PC-9 (cell line): ENCODE measurements at regions not wholly inside any gene's neighbourhood (a gene's known extent, or its start where the extent isn't known, plus 50 kb on each side); places are given as distances from the start of the nearest gene placed in this dataset.

ENCODE experiments used
- BruUV-seq: library from RNA; stranded (reverse); fragments of 400-500 nt; replicated peaks from 2 replicates; lab custom pipeline; 2021; lab: Mats Ljungman, UMichigan
- CTCF ChIA-PET: fragments of 300-600 bp; sonication (Branson Sonifier 250); formaldehyde crosslinking; loops from one replicate; lab custom pipeline; 2022; ENCODE audit warnings: antibody characterized with exemption; lab: Charles Lee
- POLR2A ChIA-PET: fragments of 300-600 bp; sonication (Branson Sonifier 250); formaldehyde crosslinking; loops from one replicate; lab custom pipeline; 2022; ENCODE audit warnings: antibody characterized with exemption; ENCODE audit not compliant: unreplicated experiment; lab: Charles Lee
- DNase-seq, 2 experiments: peaks; one replicate each; pipeline versions ENCODE4 v3.0.0 to v3.0.0-alpha.2; 2015 to 2022; ENCODE audit warnings: mixed read lengths in 1 of 2
- H2AFZ ChIP-seq: fragments of 200-600 bp; sonication (generic); 2 replicates; pipeline ENCODE4 v1.8.1; 2017; ENCODE audit warnings: antibody characterized with exemption
- H3F3A ChIP-seq: fragments of 200-600 bp; sonication (generic); 2 replicates; pipeline ENCODE4 v1.8.1; 2017; ENCODE audit warnings: antibody characterized with exemption, mild to moderate bottlenecking, low read depth; ENCODE audit not compliant: insufficient read depth
- H3K27ac ChIP-seq: fragments of 200-600 bp; sonication (generic); 2 replicates; pipeline ENCODE4 v1.6.1; 2016; ENCODE audit warnings: mixed run types
- H3K27me3 ChIP-seq: fragments of 200-600 bp; sonication (generic); 2 replicates; pipeline ENCODE4 v1.6.1; 2016; ENCODE audit warnings: low read depth, mixed run types; ENCODE audit not compliant: insufficient read depth
- H3K36me3 ChIP-seq: fragments of 200-600 bp; sonication (generic); 2 replicates; pipeline ENCODE4 v1.6.1; 2016; ENCODE audit warnings: low read depth, mixed run types
- H3K4me1 ChIP-seq: fragments of 200-600 bp; sonication (generic); replicated peaks from 2 replicates; pipeline ENCODE4 v1.6.1; 2016; ENCODE audit warnings: mixed run types; ENCODE audit not compliant: insufficient read depth
- H3K4me2 ChIP-seq: fragments of 200-600 bp; sonication (generic); 2 replicates; pipeline ENCODE4 v1.6.1; 2017; ENCODE audit warnings: mixed run types
- H3K4me3 ChIP-seq: fragments of 200-600 bp; sonication (generic); 2 replicates; pipeline ENCODE4 v1.6.1; 2016; ENCODE audit warnings: mixed run types
- H3K79me2 ChIP-seq: fragments of 200-600 bp; sonication (generic); 2 replicates; pipeline ENCODE4 v1.6.1; 2017; ENCODE audit warnings: low read depth, mixed run types
- H3K9me2 ChIP-seq: fragments of 200-600 bp; sonication (generic); 2 replicates; pipeline ENCODE4 v1.8.1; 2017; ENCODE audit warnings: mild to moderate bottlenecking; ENCODE audit not compliant: insufficient read depth
- H3K9me3 ChIP-seq: fragments of 200-600 bp; sonication (generic); 2 replicates; pipeline ENCODE4 v1.8.1; 2016; ENCODE audit warnings: low read depth; ENCODE audit not compliant: insufficient read depth
- H4K20me1 ChIP-seq: fragments of 200-600 bp; sonication (generic); 2 replicates; pipeline ENCODE4 v1.8.1; 2017; ENCODE audit not compliant: insufficient read depth
- CTCF ChIP-seq: fragments of 200-600 bp; sonication (generic); conservative IDR thresholded peaks from 2 replicates; pipeline ENCODE4 v1.6.1; 2017; ENCODE audit warnings: mixed run types, antibody characterized with exemption, mild to moderate bottlenecking, moderate library complexity
- EZH2 ChIP-seq: fragments of 200-600 bp; sonication (generic); IDR thresholded peaks from 2 replicates; pipeline ENCODE4 v1.8.0; 2017; ENCODE audit warnings: antibody characterized with exemption, low read depth
- intact Hi-C: fragments of 100-400 bp; cut with micrococcal nuclease; formaldehyde crosslinking; loops from one replicate; pipeline ENCODE4 v1.10.0; 2022; ENCODE audit not compliant: unreplicated experiment

DNA sequence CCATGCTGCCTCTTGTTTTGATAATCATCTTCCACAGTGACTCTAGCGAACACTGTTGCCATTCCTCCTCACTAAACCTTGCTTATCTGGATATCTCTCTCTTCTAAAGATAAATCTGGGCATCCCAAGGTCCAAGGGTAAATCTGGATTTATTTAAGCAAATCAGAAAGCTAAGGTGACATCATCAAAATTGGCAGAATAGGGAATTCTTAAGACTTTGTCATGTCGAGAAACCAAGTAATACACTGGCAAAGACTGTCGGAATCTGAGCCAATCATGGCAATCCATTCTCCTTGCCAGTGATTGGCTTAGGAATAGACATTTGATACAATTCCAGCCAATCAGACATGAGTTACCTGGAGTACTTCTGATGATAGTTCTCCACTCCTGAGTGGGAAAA lies 362.7 kb upstream of the PTGER4 start:
- H2AFZ ChIP-seq = no peak overlapping the region
- no peak for DNase-seq
- intact Hi-C loops = no loop called here
- H3K79me2 ChIP-seq = no peaks in the 10 kb centered on the region
- ChIA-PET CTCF (no interaction called here), POLR2A (no interaction called here)
- no peaks in the 10 kb centered on the region for H3K27me3 ChIP-seq
- H3F3A ChIP-seq = no peaks in the 10 kb centered on the region
- no TSS peak for BruUV-seq
- no peak overlapping the region for H3K27ac ChIP-seq
- H3K36me3 ChIP-seq = no peaks in the 10 kb centered on the region
- H3K9me3 ChIP-seq = 0 out of 2 replicates have a peak, but pooled peaks cover 3% of the 10 kb centered on the region
- H3K4me2 ChIP-seq = no peak overlapping the region
- no peak overlapping the region for H3K4me3 ChIP-seq
- TF ChIP-seq CTCF = no peak
- no peak for TF ChIP-seq EZH2
- H3K4me1 ChIP-seq = no peaks in the 10 kb centered on the region
- H3K9me2 ChIP-seq = no peaks in the 10 kb centered on the region
- H4K20me1 ChIP-seq = no peaks in the 10 kb centered on the region

DNA sequence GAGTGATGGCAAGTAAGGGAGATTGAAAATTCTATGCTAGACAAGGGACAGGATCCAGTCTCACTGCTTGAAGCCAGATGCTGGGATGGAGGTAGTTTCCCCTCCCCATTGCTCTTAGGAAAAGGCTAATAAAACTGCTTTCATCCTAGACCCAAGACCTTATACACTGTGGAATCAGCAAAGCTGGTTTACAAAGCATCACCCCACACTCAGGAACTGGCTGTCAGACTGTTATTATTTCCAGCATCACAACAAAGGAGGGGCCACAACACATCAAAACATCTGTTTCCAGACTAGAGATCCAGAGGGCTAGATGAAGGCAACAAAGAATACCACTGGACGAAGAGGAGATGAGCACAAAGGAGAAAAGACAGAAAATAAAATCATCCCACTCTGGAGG lies 364.6 kb upstream of the PTGER4 start:
- H3K27me3 ChIP-seq = no peaks in the 10 kb centered on the region
- no peaks in the 10 kb centered on the region for H4K20me1 ChIP-seq
- no peaks in the 10 kb centered on the region for H3K4me1 ChIP-seq
- H3K4me2 ChIP-seq = no peak overlapping the region
- no peaks in the 10 kb centered on the region for H3K9me2 ChIP-seq
- H3K36me3 ChIP-seq = no peaks in the 10 kb centered on the region
- no peak overlapping the region for H3K4me3 ChIP-seq
- no peaks in the 10 kb centered on the region for H3F3A ChIP-seq
- intact Hi-C loops = no loop called here
- no peak for TF ChIP-seq CTCF
- TF ChIP-seq EZH2 = no peak
- H2AFZ ChIP-seq = 0 out of 2 replicates have a peak overlapping the region, but pooled peaks have one; percentile 18
- POLR2A ChIA-PET = no interaction called here
- BruUV-seq = no TSS peak
- H3K27ac ChIP-seq = no peak overlapping the region
- H3K79me2 ChIP-seq = no peaks in the 10 kb centered on the region
- DNase-seq = no peak
- 0 out of 2 replicates have a peak, but pooled peaks cover 3% of the 10 kb centered on the region for H3K9me3 ChIP-seq
- CTCF ChIA-PET = no interaction called here

GRCh38 chr5:40314275-40314674 lies 365.4 kb upstream of the PTGER4 start:
- Histone ChIP-seq H3K4me3 (no peak overlapping the region), H2AFZ (no peak overlapping the region), H3F3A (no peaks in the 10 kb centered on the region), H3K9me2 (no peaks in the 10 kb centered on the region), H3K79me2 (no peaks in the 10 kb centered on the region), H4K20me1 (no peaks in the 10 kb centered on the region), H3K27me3 (no peaks in the 10 kb centered on the region), H3K36me3 (no peaks in the 10 kb centered on the region), H3K4me2 (no peak overlapping the region), H3K9me3 (0 out of 2 replicates have a peak, but pooled peaks cover 3% of the 10 kb centered on the region), H3K4me1 (no peaks in the 10 kb centered on the region), H3K27ac (no peak overlapping the region)
- BruUV-seq = no TSS peak
- ChIA-PET POLR2A (no interaction called here), CTCF (no interaction called here)
- TF ChIP-seq CTCF = no peak
- no peak for TF ChIP-seq EZH2
- intact Hi-C loops = no loop called here
- DNase-seq = no peak
